ENCODE measurements at regions not wholly inside any gene's neighbourhood (a gene's known extent, or its start where the extent isn't known, plus 50 kb on each side); places are given as distances from the start of the nearest gene placed in this dataset.

DNA sequence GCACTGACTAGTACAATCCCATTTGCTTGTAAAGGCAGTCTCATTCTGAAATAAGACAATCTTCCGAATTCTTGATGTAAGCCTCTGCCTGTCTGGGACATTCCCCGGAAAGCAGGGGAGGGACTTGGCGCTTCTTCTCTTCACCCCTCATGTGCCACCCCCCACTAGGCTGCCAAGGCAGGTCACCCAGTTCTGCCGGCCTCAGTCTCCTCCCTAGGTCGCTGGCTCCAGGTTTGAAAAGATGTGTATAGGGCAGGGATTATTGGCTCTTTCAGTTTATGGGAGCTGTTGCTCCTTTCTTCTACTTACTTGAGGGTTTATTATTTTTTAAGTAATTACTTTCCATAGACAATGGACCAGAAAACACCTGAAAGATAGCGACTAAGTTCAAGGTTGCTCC lies 158.1 kb upstream of the RPS6KA2 start:
- intact Hi-C loops (cut with micrococcal nuclease; ENCODE audit: unreplicated experiment): loop anchor here (5.0 kb wide), 1 partner anchor 77 kb away; no protein-coding TSS in a partner anchor
- BruUV-seq (replicated peaks): no TSS peak
- H3K4me3 Mint-ChIP-seq (ENCODE audit: low read depth, unreplicated experiment): no peak overlapping the region

DNA sequence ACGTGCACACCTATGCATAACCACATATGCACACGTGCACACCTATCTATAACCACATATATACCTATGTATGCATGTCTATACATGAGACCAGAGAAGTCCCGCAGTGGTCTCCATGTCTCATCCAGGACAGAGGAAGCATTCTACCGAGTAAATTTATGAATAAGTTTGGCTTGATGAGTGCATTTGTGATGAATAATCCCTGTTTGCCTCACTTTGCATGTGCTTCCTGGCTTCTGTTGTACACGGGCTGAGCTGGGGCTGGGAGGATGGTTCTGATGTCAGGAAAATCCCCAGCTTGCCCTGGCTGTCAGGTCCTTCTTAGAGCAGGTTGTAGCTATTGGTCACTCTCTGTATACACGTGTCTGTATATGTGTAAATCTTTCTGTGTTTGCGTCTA lies 157.6 kb upstream of the RPS6KA2 start:
- no peak for DNase-seq
- Mint-ChIP-seq H3K27ac (ENCODE audit: unreplicated experiment) (no peak overlapping the region), H3K27me3 (ENCODE audit: unreplicated experiment) (peaks cover 4% of the 10 kb centered on the region), H3K4me3 (ENCODE audit: low read depth, unreplicated experiment) (no peak overlapping the region), H3K9me3 (ENCODE audit: low read depth, unreplicated experiment) (no peaks in the 10 kb centered on the region), H3K36me3 (ENCODE audit: insufficient read depth, unreplicated experiment) (no peaks in the 10 kb centered on the region), H3K4me1 (ENCODE audit: low read depth, unreplicated experiment) (no peaks in the 10 kb centered on the region)
- CTCF ChIA-PET: interaction anchor here (1.3 kb wide), 1 partner anchor 166 kb away, joined by 3 read pairs; no protein-coding TSS in a partner anchor
- BruUV-seq (replicated peaks): no TSS peak
- intact Hi-C loops (cut with micrococcal nuclease; ENCODE audit: unreplicated experiment): loop anchor here (5.0 kb wide), 1 partner anchor 78 kb away; no protein-coding TSS in a partner anchor
- TF ChIP-seq, protein P1, sequence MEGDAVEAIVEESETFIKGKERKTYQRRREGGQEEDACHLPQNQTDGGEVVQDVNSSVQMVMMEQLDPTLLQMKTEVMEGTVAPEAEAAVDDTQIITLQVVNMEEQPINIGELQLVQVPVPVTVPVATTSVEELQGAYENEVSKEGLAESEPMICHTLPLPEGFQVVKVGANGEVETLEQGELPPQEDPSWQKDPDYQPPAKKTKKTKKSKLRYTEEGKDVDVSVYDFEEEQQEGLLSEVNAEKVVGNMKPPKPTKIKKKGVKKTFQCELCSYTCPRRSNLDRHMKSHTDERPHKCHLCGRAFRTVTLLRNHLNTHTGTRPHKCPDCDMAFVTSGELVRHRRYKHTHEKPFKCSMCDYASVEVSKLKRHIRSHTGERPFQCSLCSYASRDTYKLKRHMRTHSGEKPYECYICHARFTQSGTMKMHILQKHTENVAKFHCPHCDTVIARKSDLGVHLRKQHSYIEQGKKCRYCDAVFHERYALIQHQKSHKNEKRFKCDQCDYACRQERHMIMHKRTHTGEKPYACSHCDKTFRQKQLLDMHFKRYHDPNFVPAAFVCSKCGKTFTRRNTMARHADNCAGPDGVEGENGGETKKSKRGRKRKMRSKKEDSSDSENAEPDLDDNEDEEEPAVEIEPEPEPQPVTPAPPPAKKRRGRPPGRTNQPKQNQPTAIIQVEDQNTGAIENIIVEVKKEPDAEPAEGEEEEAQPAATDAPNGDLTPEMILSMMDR (IDR thresholded peaks at IDR 0.05; ENCODE audit: unreplicated experiment): no peak

More for the DNA sequence above, 158.1 kb upstream of the RPS6KA2 start:
- DNase-seq: no peak
- TF ChIP-seq, protein P1 (IDR thresholded peaks at IDR 0.05; ENCODE audit: unreplicated experiment): no peak
- H3K9me3 Mint-ChIP-seq (ENCODE audit: low read depth, unreplicated experiment): no peaks in the 10 kb centered on the region
- H3K36me3 Mint-ChIP-seq (ENCODE audit: insufficient read depth, unreplicated experiment): no peaks in the 10 kb centered on the region
- H3K27me3 Mint-ChIP-seq (ENCODE audit: unreplicated experiment): peaks cover 8% of the 10 kb centered on the region
- H3K4me1 Mint-ChIP-seq (ENCODE audit: low read depth, unreplicated experiment): no peaks in the 10 kb centered on the region
- no peak overlapping the region for H3K27ac Mint-ChIP-seq (ENCODE audit: unreplicated experiment)
- CTCF ChIA-PET: interaction anchor here (1.3 kb wide), 1 partner anchor 166 kb away, joined by 3 read pairs; no protein-coding TSS in a partner anchor

DNA sequence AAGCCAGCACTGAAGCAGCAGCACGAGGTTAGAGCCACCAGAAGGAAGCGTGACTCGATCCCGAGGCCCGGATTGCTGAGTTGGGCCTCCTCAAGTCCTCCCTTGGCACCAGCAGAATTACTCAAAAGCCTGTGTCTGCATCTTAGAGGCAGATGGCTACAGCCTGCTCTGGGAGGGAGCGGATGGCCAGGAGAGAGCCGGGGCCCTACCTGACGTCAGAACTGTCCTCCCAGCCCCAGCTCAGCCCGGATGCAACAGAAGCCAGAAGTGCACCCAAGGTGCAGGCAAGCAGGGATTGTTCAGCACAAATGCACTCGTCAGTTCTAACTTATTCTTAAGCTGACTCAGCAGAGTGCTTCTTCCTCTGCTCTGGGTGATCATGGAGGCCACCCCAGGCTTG lies 155.5 kb upstream of the RPS6KA2 start:
- no peak for DNase-seq
- Mint-ChIP-seq H3K4me1 (ENCODE audit: low read depth, unreplicated experiment) (no peaks in the 10 kb centered on the region), H3K9me3 (ENCODE audit: low read depth, unreplicated experiment) (no peaks in the 10 kb centered on the region), H3K4me3 (ENCODE audit: low read depth, unreplicated experiment) (no peak overlapping the region), H3K27ac (ENCODE audit: unreplicated experiment) (no peak overlapping the region), H3K27me3 (ENCODE audit: unreplicated experiment) (no peaks in the 10 kb centered on the region), H3K36me3 (ENCODE audit: insufficient read depth, unreplicated experiment) (no peaks in the 10 kb centered on the region)
- no TSS peak for BruUV-seq (replicated peaks)
- CTCF ChIA-PET: no interaction called here
- intact Hi-C loops (cut with micrococcal nuclease; ENCODE audit: unreplicated experiment): no loop called here
- TF ChIP-seq, protein P1 (IDR thresholded peaks at IDR 0.05; ENCODE audit: unreplicated experiment): no peak

DNA sequence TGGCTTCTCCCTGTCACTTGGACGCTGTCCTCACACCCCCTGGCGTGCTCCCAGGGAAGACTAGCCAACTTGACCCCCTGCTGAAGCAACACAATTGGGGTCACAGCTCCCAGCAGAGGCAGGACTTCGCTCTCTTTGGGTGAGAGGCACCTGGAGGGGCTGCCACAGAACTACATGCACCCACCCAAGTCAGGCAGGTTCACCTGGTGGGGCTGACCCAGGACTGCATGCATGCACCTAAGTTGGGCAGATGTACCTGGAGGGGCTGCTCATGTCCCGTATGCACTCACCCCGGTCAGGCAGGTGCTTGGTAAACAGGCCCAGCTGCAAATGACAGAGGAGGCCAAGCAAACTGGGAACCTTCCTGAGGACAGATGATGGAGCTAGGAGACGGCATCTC lies 154.3 kb upstream of the RPS6KA2 start:
- CTCF ChIA-PET: no interaction called here
- DNase-seq: no peak
- Mint-ChIP-seq H3K27me3 (ENCODE audit: unreplicated experiment) (peaks cover 10% of the 10 kb centered on the region), H3K36me3 (ENCODE audit: insufficient read depth, unreplicated experiment) (no peaks in the 10 kb centered on the region), H3K4me1 (ENCODE audit: low read depth, unreplicated experiment) (no peaks in the 10 kb centered on the region), H3K4me3 (ENCODE audit: low read depth, unreplicated experiment) (no peak overlapping the region), H3K9me3 (ENCODE audit: low read depth, unreplicated experiment) (no peaks in the 10 kb centered on the region), H3K27ac (ENCODE audit: unreplicated experiment) (no peak overlapping the region)
- TF ChIP-seq, protein P1 (IDR thresholded peaks at IDR 0.05; ENCODE audit: unreplicated experiment): no peak
- BruUV-seq (replicated peaks): no TSS peak
- intact Hi-C loops (cut with micrococcal nuclease; ENCODE audit: unreplicated experiment): no loop called here

Data from Calu3 (cell line).